Cardiac fibroblast (primary cell): ENCODE measurements at regions not wholly inside any gene's neighbourhood (a gene's known extent, or its start where the extent isn't known, plus 50 kb on each side); places are given as distances from the start of the nearest gene placed in this dataset.

Source experiments
- DNase-seq, 2 donors: peaks; one replicate each; pipeline versions ENCODE4 v3.0.0 to v3.0.0-alpha.2; 2010; ENCODE audit warnings: low read depth in 2 of 2
- H3K4me3 ChIP-seq, 2 donors: replicated peaks in 1 of 2; 1 replicate in 1 of 2; 2 replicates in 1 of 2; pipeline ENCODE4 v1.5.1; 2011; ENCODE audit warnings: low read depth in 2 of 2, low read length in 2 of 2, mild to moderate bottlenecking in 2 of 2, moderate library complexity in 1 of 2
- TF ChIP-seq, protein P1 (sequence below): IDR thresholded peaks from one replicate; pipeline ENCODE4 v1.5.1; 2011; ENCODE audit warnings: low read depth, mild to moderate bottlenecking, low read length, inconsistent platforms

- DNase-seq = peak; percentile 83 to 85
- TF ChIP-seq, protein P1, sequence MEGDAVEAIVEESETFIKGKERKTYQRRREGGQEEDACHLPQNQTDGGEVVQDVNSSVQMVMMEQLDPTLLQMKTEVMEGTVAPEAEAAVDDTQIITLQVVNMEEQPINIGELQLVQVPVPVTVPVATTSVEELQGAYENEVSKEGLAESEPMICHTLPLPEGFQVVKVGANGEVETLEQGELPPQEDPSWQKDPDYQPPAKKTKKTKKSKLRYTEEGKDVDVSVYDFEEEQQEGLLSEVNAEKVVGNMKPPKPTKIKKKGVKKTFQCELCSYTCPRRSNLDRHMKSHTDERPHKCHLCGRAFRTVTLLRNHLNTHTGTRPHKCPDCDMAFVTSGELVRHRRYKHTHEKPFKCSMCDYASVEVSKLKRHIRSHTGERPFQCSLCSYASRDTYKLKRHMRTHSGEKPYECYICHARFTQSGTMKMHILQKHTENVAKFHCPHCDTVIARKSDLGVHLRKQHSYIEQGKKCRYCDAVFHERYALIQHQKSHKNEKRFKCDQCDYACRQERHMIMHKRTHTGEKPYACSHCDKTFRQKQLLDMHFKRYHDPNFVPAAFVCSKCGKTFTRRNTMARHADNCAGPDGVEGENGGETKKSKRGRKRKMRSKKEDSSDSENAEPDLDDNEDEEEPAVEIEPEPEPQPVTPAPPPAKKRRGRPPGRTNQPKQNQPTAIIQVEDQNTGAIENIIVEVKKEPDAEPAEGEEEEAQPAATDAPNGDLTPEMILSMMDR = peak; percentile 80
- no peak overlapping the region for H3K4me3 ChIP-seq
Measured at GRCh38 chr12:91326058-91327027, 143.7 kb upstream of the DCN start.

DNA sequence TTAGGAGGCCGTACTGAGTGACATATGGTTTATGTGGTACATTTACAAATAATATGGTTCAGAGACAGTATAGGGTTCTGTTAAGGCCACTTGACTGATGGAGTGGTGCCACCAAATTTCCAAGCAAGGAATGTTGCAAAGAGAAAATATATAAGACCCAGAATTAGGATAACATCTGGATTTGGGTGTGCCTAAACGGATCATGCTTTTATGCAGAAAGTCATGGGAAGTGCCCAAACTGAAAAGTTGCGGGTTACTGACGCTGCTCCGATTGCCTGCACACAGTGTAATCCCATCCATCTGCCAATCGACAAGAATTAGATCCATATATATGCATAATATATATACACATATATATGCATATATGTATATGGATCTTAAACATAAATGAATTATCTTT lies 138.4 kb upstream of the DCN start:
- no peak for DNase-seq
- no peak overlapping the region for H3K4me3 ChIP-seq
- TF ChIP-seq, protein P1 = no peak

GRCh38 chr12:91319071-91319760 lies 136.6 kb upstream of the DCN start:
- DNase-seq = no peak
- TF ChIP-seq, protein P1 = no peak
- H3K4me3 ChIP-seq = no peak overlapping the region

DNA sequence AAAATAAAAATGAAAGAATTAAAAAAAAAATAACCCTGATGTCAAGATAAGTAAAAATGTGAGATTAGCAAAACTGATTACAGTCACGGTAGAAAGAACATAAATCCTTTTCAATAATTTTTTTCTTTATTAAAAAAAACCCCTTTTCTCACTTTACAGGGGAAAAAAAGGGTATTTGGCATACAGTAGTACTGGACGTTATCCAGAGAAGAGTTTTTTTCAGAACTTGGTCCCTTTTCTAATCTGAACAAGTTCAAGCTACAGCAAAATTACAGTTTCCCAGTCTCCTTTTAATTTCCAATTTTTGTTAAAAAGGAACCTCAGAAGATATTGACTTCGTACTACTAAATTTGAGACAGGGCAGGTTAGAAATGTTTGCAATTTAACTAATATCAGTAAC lies 134.7 kb upstream of the DCN start:
- TF ChIP-seq, protein P1 = no peak
- no peak overlapping the region for H3K4me3 ChIP-seq
- DNase-seq = peak in 1 of 2 donors; percentile 43

- DNase-seq = peak; percentile 20 to 67
- no peak overlapping the region for H3K4me3 ChIP-seq
- TF ChIP-seq, protein P1 = no peak
Measured at GRCh38 chr12:91316907-91317269, 134.3 kb upstream of the DCN start.

DNA sequence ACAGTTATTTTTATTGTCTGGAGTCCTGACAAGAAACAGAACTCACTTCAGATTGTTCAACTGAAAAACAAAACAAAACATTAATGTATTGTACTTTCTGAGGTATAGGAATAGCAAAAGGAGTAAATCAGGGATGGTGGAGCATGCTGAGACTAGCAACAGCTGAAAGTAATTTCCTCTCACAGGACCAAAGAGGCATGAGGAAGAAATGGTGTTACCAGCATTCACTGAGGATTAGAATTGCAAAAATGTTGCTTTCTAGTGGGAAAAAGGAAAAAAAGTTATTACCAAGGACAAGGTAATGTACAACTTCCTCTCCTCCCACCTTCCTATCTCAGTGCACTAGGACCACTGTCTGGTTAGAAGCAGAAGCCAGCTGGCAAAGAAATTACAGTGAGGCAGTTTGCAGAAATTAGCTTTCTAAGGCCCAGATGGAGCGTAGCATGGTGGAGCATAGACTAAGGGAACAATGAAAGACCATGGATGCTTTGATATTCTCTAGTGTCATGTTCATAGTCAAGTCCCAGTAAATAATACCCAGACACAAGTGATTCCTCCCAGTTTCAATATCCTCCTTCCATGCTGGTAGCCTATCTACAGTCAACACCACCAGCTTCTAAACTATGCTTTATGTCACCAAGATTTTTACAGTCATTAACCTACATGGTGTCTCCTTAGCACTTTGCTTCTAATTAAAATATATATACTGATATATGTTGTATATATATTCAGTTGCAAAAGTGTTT lies 133.7 kb upstream of the DCN start:
- no peak overlapping the region for H3K4me3 ChIP-seq
- TF ChIP-seq, protein P1 = no peak
- DNase-seq = peak in 1 of 2 donors; percentile 41
